NB4 (cell line): ENCODE measurements at regions not wholly inside any gene's neighbourhood (a gene's known extent, or its start where the extent isn't known, plus 50 kb on each side); places are given as distances from the start of the nearest gene placed in this dataset.
A peak's percentile ranks its signal among the peaks of the same experiment; 100 is the strongest.

ENCODE experiments used
- DNase-seq: peaks from one replicate; pipeline ENCODE4 v3.0.0; 2010; ENCODE audit warnings: low read depth
- H3K4me3 ChIP-seq: one replicate; pipeline ENCODE4 v1.5.1; 2011; ENCODE audit warnings: mild to moderate bottlenecking, low read depth, low read length, moderate library complexity
- CTCF ChIP-seq: IDR thresholded peaks from one replicate; pipeline ENCODE4 v1.5.1; 2012; ENCODE audit warnings: low read depth, low read length
- MYC ChIP-seq: IDR thresholded peaks from 2 replicates; pipeline ENCODE4 v1.6.1; 2011; ENCODE audit warnings: low read depth, low read length
- POLR2A ChIP-seq: IDR thresholded peaks from 2 replicates; pipeline ENCODE4 v1.6.1; 2011; ENCODE audit warnings: mild to moderate bottlenecking; ENCODE audit not compliant: insufficient read length; ENCODE audit errors: extremely low read depth
- TF ChIP-seq, protein P1 (sequence below): IDR thresholded peaks from 2 replicates; pipeline ENCODE4 v1.6.1; 2011; ENCODE audit warnings: low read depth, low read length

GRCh38 chr3:155007729-155008128, 72.4 kb upstream of the MME start:
- TF ChIP-seq CTCF (no peak), POLR2A (no peak), MYC (no peak)
- TF ChIP-seq, protein P1, sequence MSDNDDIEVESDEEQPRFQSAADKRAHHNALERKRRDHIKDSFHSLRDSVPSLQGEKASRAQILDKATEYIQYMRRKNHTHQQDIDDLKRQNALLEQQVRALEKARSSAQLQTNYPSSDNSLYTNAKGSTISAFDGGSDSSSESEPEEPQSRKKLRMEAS = no peak
- no peak overlapping the region for H3K4me3 ChIP-seq
- no peak for DNase-seq

DNA sequence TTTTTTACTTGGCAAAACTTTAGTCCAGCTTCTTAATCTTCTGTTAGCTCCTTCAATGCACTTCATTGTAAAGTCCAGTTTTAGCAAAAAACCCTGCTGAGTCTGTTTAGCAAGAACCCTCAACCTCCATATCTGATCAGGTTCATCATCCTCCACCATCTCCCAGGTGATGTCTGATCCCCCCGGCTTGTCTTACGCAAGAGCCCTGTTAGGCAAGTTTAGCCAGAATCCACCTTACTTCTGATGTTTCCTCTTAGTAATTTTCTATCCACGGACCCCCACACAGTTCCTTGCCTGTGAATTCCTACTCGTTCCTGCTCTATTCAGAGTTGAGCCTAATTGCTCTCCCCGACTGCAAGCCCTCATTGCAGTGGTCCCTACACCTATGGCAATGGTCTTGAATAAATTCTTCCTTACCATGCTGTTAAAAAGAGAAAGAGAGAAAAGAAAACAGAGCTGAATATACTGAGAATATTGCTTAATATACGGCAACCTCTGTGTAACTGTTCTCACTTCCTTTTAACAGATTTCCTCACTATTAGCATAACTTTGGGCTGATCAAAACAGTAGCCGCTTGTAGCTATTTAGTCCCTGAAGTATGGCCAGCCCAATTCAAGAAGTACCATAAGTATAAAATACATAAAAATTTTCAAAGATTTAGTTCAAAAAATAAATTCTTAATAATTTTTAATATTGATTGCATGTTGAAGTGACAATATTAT, 78.7 kb upstream of the MME start:
- peak; percentile 9 for DNase-seq
- TF ChIP-seq CTCF = no peak
- TF ChIP-seq, protein P1 = no peak
- TF ChIP-seq MYC = no peak
- no peak for TF ChIP-seq POLR2A
- H3K4me3 ChIP-seq = no peak overlapping the region

GRCh38 chr3:154992655-154993054, 87.5 kb upstream of the MME start:
- TF ChIP-seq, protein P1 = no peak
- no peak for TF ChIP-seq POLR2A
- no peak for TF ChIP-seq CTCF
- TF ChIP-seq MYC = no peak
- no peak for DNase-seq
- no peak overlapping the region for H3K4me3 ChIP-seq

- TF ChIP-seq, protein P1 = no peak
- TF ChIP-seq CTCF = no peak
- TF ChIP-seq POLR2A = no peak
- TF ChIP-seq MYC = no peak
- H3K4me3 ChIP-seq = no peak overlapping the region
- no peak for DNase-seq
These were observed 89.6 kb upstream of the MME start for GRCh38 chr3:154990543-154990942.

DNA sequence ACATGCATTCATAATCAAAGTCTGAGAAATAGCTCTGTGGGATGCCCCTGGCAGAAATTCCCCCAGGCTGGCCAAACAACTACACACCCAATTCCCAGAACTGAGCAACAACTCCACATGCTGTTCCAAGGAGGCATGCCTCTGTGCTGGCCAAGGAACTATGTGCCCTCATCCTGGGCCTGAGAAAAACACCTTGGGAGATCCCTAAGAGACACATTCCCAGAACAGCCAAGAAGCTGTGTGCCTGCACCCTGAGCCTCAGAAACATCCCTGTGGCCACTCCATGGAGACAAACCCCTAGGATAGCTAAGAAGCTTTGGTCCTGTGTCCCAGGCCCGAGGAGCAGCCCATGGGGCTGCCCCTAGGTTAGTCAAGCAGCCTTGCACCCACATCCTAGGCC, 92.3 kb upstream of the MME start:
- no peak for DNase-seq
- no peak overlapping the region for H3K4me3 ChIP-seq
- no peak for TF ChIP-seq CTCF
- TF ChIP-seq, protein P1 = no peak
- no peak for TF ChIP-seq POLR2A

DNA sequence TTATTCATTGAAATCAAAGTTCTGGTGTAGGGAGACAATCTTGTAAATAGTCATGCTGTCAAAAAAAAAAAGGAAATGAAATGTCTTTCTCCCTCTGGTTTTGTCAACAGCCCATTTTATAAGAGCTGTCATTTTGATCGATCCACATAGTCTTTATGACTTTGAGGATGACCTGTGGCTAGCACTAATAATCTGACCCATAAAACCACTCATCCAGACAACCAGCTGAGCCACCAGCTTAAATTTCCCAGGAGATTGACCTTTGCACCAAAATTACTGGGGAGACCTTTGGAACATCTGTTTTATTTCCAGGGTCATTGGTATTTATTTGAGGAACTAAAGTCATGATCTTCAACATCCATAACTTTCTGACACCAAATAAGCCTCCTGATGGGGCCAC, 98.5 kb upstream of the MME start:
- TF ChIP-seq, protein P1 = no peak
- no peak for TF ChIP-seq CTCF
- DNase-seq = no peak

More for the DNA sequence above, 98.5 kb upstream of the MME start:
- H3K4me3 ChIP-seq = no peak overlapping the region
